WTC11 (cell line): ENCODE measurements at regions not wholly inside any gene's neighbourhood (a gene's known extent, or its start where the extent isn't known, plus 50 kb on each side); places are given as distances from the start of the nearest gene placed in this dataset.
"Not testable (repeated sequence)": the region's sequence is repeated elsewhere in the genome, so short reads cannot be mapped to it uniquely, and the experiment has no call there.

Experiments
- ATAC-seq: fragments of 200-7000 bp; cut with Tn5 transposase; 2 replicates; pipeline ENCODE4 v1.10.0; 2021; ENCODE audit warnings: mild to moderate bottlenecking, moderate library complexity
- CTCF ChIA-PET: fragments of 300-600 bp; sonication (Branson Sonifier 250); formaldehyde crosslinking; loops from one replicate; lab custom pipeline; 2021; ENCODE audit warnings: antibody characterized with exemption; lab: Charles Lee
- POLR2A ChIA-PET: fragments of 350-600 bp; sonication (Branson Sonifier 250); formaldehyde crosslinking; loops from one replicate; lab custom pipeline; 2021; ENCODE audit warnings: antibody characterized with exemption; lab: Charles Lee
- DNase-seq: peaks from one replicate; pipeline ENCODE4 v3.0.0; 2021; ENCODE audit warnings: low spot score
- H3K27ac Mint-ChIP-seq: 2 replicates; pipeline ENCODE4 v1.8.0; 2021; ENCODE audit warnings: mixed read lengths
- H3K27me3 Mint-ChIP-seq: 2 replicates; pipeline ENCODE4 v1.8.0; 2021; ENCODE audit warnings: low read depth, mild to moderate bottlenecking, moderate library complexity, mixed read lengths
- H3K36me3 Mint-ChIP-seq: 2 replicates; pipeline ENCODE4 v1.8.0; 2021; ENCODE audit warnings: mixed read lengths
- H3K4me1 Mint-ChIP-seq: 2 replicates; pipeline ENCODE4 v1.8.0; 2022; ENCODE audit warnings: mixed read lengths
- H3K4me3 Mint-ChIP-seq: 2 replicates; pipeline ENCODE4 v1.8.0; 2021; ENCODE audit warnings: mild to moderate bottlenecking, moderate library complexity, mixed read lengths
- H3K9me3 Mint-ChIP-seq: 2 replicates; pipeline ENCODE4 v1.8.0; 2021; ENCODE audit warnings: mixed read lengths
- E2F4 ChIP-seq: sonication (generic); formaldehyde crosslinking; IDR thresholded peaks from 2 replicates; pipeline ENCODE4 v1.8.1; 2022; ENCODE audit warnings: low read depth, mild to moderate bottlenecking, moderate library complexity, missing genetic modification reagents, borderline replicate concordance
- E2F5 ChIP-seq: sonication (generic); formaldehyde crosslinking; IDR thresholded peaks from 2 replicates; pipeline ENCODE4 v1.8.1; 2022; ENCODE audit warnings: mild to moderate bottlenecking, moderate library complexity, missing genetic modification reagents
- ESRRA ChIP-seq: sonication (generic); formaldehyde crosslinking; IDR thresholded peaks from 2 replicates; pipeline ENCODE4 v1.8.1; 2022; ENCODE audit warnings: mild to moderate bottlenecking, missing genetic modification reagents, borderline replicate concordance
- GRHL2 ChIP-seq: fragments of 250-450 bp; sonication (Bioruptor Pico); IDR thresholded peaks from 2 replicates; pipeline ENCODE4 v1.8.0; 2022; ENCODE audit warnings: mild to moderate bottlenecking, moderate library complexity; ENCODE audit not compliant: insufficient replicate concordance, severe bottlenecking
- JAZF1 ChIP-seq: fragments of 250-450 bp; sonication (Bioruptor Pico); IDR thresholded peaks from 2 replicates; pipeline ENCODE4 v1.9.0; 2021; ENCODE audit warnings: moderate library complexity, mild to moderate bottlenecking, inconsistent platforms
- KAT7 ChIP-seq: sonication (generic); formaldehyde crosslinking; IDR thresholded peaks from 2 replicates; pipeline ENCODE4 v1.8.1; 2023; ENCODE audit warnings: missing genetic modification reagents, mild to moderate bottlenecking, borderline replicate concordance
- NFATC4 ChIP-seq: fragments of 250-450 bp; sonication (Bioruptor Pico); IDR thresholded peaks from 2 replicates; pipeline ENCODE4 v1.9.0; 2021; ENCODE audit warnings: mild to moderate bottlenecking
- PREB ChIP-seq: sonication (generic); formaldehyde crosslinking; IDR thresholded peaks from 2 replicates; pipeline ENCODE4 v1.8.1; 2022; ENCODE audit warnings: mild to moderate bottlenecking, missing genetic modification reagents, moderate library complexity, borderline replicate concordance
- PRRX2 ChIP-seq: fragments of 250-450 bp; sonication (Bioruptor Pico); IDR thresholded peaks from 2 replicates; pipeline ENCODE4 v1.8.0; 2021; ENCODE audit warnings: mild to moderate bottlenecking
- RELA ChIP-seq: sonication (generic); formaldehyde crosslinking; IDR thresholded peaks from 2 replicates; pipeline ENCODE4 v1.8.1; 2022; ENCODE audit warnings: missing genetic modification reagents, mild to moderate bottlenecking, borderline replicate concordance
- RORB ChIP-seq: fragments of 250-450 bp; sonication (Bioruptor Pico); IDR thresholded peaks from 2 replicates; pipeline ENCODE4 v1.9.0; 2021; ENCODE audit warnings: mild to moderate bottlenecking
- ZBTB21 ChIP-seq: sonication (generic); formaldehyde crosslinking; IDR thresholded peaks from 2 replicates; pipeline ENCODE4 v1.8.1; 2023; ENCODE audit warnings: mild to moderate bottlenecking, missing genetic modification reagents, borderline replicate concordance
- ZNF121 ChIP-seq: sonication (generic); formaldehyde crosslinking; IDR thresholded peaks from 2 replicates; pipeline ENCODE4 v1.8.0; 2023; ENCODE audit warnings: missing genetic modification reagents
- ZNF263 ChIP-seq: sonication (generic); formaldehyde crosslinking; IDR thresholded peaks from 2 replicates; pipeline ENCODE4 v1.8.1; 2022; ENCODE audit warnings: low read depth, mild to moderate bottlenecking, moderate library complexity, missing genetic modification reagents
- ZNF396 ChIP-seq: fragments of 250-450 bp; sonication (Bioruptor Pico); IDR thresholded peaks from 2 replicates; pipeline ENCODE4 v1.8.0; 2021; ENCODE audit warnings: mild to moderate bottlenecking, moderate library complexity, borderline replicate concordance
- ZNF425 ChIP-seq: fragments of 250-450 bp; sonication (Bioruptor Pico); conservative IDR thresholded peaks from 2 replicates; pipeline ENCODE4 v1.9.0; 2021; ENCODE audit warnings: mild to moderate bottlenecking
- ZNF671 ChIP-seq: fragments of 250-450 bp; sonication (Bioruptor Pico); IDR thresholded peaks from 2 replicates; pipeline ENCODE4 v1.8.0; 2021; ENCODE audit warnings: mild to moderate bottlenecking
- ZSCAN18 ChIP-seq: fragments of 250-450 bp; sonication (Bioruptor Pico); IDR thresholded peaks from 2 replicates; pipeline ENCODE4 v2.1.2; 2022; ENCODE audit warnings: mild to moderate bottlenecking, moderate library complexity
- TF ChIP-seq, protein P1 (sequence below): sonication (generic); formaldehyde crosslinking; IDR thresholded peaks from 2 replicates; pipeline ENCODE4 v1.8.0; 2023; ENCODE audit warnings: mild to moderate bottlenecking, missing genetic modification reagents
- TF ChIP-seq, protein P2 (sequence below): sonication (generic); formaldehyde crosslinking; IDR thresholded peaks from 2 replicates; pipeline ENCODE4 v1.8.1; 2023; ENCODE audit warnings: mild to moderate bottlenecking, moderate library complexity, missing genetic modification reagents

DNA sequence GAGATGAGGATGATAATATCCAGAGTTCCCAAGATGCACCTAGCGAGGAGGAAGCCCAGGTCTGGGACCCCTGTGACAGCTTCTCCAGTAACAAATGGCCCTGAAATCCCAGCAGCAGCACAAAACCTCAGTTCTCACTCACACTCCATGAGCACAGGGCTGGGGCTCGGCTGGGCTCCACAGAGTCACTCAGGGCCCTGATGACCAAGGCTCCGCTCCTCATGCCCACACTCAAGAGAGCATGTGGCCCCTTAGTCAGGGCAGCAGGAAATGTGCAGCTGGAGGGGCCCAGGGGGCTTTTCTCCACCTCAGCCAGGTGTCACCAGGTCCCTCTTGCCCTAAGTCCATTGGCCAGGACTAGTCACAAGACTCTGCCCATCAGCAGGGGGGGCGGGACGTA is 242.7 kb upstream of the SFSWAP start:
- Mint-ChIP-seq H3K4me3 (no peak overlapping the region), H3K36me3 (no peaks in the 10 kb centered on the region), H3K9me3 (peaks cover 11% of the 10 kb centered on the region), H3K4me1 (peaks cover 3% of the 10 kb centered on the region; the same call in 1 of the 2 replicates), H3K27ac (no peak overlapping the region), H3K27me3 (no peaks in the 10 kb centered on the region)
- ChIA-PET CTCF (no interaction called here), POLR2A (no interaction called here)
- TF ChIP-seq RORB (CRISPR knock-in tag): no peak
- no peak for TF ChIP-seq ESRRA (CRISPR knock-in tag)
- TF ChIP-seq ZSCAN18: no peak
- TF ChIP-seq E2F4: no peak
- no peak for TF ChIP-seq ZNF396
- TF ChIP-seq, protein P1, sequence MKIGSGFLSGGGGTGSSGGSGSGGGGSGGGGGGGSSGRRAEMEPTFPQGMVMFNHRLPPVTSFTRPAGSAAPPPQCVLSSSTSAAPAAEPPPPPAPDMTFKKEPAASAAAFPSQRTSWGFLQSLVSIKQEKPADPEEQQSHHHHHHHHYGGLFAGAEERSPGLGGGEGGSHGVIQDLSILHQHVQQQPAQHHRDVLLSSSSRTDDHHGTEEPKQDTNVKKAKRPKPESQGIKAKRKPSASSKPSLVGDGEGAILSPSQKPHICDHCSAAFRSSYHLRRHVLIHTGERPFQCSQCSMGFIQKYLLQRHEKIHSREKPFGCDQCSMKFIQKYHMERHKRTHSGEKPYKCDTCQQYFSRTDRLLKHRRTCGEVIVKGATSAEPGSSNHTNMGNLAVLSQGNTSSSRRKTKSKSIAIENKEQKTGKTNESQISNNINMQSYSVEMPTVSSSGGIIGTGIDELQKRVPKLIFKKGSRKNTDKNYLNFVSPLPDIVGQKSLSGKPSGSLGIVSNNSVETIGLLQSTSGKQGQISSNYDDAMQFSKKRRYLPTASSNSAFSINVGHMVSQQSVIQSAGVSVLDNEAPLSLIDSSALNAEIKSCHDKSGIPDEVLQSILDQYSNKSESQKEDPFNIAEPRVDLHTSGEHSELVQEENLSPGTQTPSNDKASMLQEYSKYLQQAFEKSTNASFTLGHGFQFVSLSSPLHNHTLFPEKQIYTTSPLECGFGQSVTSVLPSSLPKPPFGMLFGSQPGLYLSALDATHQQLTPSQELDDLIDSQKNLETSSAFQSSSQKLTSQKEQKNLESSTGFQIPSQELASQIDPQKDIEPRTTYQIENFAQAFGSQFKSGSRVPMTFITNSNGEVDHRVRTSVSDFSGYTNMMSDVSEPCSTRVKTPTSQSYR (CRISPR knock-in tag): no peak
- TF ChIP-seq NFATC4 (CRISPR knock-in tag): no peak
- TF ChIP-seq ZNF263 (CRISPR knock-in tag): no peak
- no peak for TF ChIP-seq ZNF425 (CRISPR knock-in tag)
- no peak for TF ChIP-seq PREB (CRISPR knock-in tag)
- TF ChIP-seq ZBTB21 (CRISPR knock-in tag): no peak
- no peak for TF ChIP-seq GRHL2 (CRISPR knock-in tag)
- TF ChIP-seq PRRX2 (CRISPR knock-in tag): no peak
- no peak for TF ChIP-seq JAZF1 (CRISPR knock-in tag)
- no peak for TF ChIP-seq E2F5 (CRISPR knock-in tag)
- TF ChIP-seq, protein P2, sequence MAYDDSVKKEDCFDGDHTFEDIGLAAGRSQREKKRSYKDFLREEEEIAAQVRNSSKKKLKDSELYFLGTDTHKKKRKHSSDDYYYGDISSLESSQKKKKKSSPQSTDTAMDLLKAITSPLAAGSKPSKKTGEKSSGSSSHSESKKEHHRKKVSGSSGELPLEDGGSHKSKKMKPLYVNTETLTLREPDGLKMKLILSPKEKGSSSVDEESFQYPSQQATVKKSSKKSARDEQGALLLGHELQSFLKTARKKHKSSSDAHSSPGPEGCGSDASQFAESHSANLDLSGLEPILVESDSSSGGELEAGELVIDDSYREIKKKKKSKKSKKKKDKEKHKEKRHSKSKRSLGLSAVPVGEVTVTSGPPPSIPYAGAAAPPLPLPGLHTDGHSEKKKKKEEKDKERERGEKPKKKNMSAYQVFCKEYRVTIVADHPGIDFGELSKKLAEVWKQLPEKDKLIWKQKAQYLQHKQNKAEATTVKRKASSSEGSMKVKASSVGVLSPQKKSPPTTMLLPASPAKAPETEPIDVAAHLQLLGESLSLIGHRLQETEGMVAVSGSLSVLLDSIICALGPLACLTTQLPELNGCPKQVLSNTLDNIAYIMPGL: no peak
- TF ChIP-seq ZNF671 (CRISPR knock-in tag): no peak
- TF ChIP-seq KAT7 (CRISPR knock-in tag): no peak
- no peak for TF ChIP-seq ZNF121 (CRISPR knock-in tag)
- TF ChIP-seq RELA: no peak
- ATAC-seq: no peak
- DNase-seq: no peak

- H3K27me3 Mint-ChIP-seq, H3K4me3 Mint-ChIP-seq, ATAC-seq, DNase-seq, H3K4me1 Mint-ChIP-seq, POLR2A ChIA-PET, CTCF ChIA-PET, H3K27ac Mint-ChIP-seq, H3K36me3 Mint-ChIP-seq: not testable (repeated sequence)
- peaks cover 11% of the 10 kb centered on the region for H3K9me3 Mint-ChIP-seq
These were observed 240.9 kb upstream of the SFSWAP start for GRCh38 chr12:131469945-131470344.
